Osteoblast (primary cell): ENCODE measurements at regions not wholly inside any gene's neighbourhood (a gene's known extent, or its start where the extent isn't known, plus 50 kb on each side); places are given as distances from the start of the nearest gene placed in this dataset.

Experiments
- DNase-seq: peaks from one replicate; pipeline ENCODE4 v3.0.0; 2011; ENCODE audit warnings: low spot score, mixed read lengths; ENCODE audit not compliant: insufficient read length; ENCODE audit errors: missing footprints
- H2AFZ ChIP-seq: 2 replicates; pipeline ENCODE4 v1.6.0; 2011; ENCODE audit warnings: mild to moderate bottlenecking, low read length
- H3K27ac ChIP-seq: 2 replicates; pipeline ENCODE4 v1.5.1; 2011; ENCODE audit warnings: mild to moderate bottlenecking, low read depth, low read length, moderate library complexity
- H3K27me3 ChIP-seq: 2 replicates; pipeline ENCODE4 v1.6.0; 2012; ENCODE audit warnings: mild to moderate bottlenecking, control low read depth, inconsistent platforms, low read length, moderate library complexity; ENCODE audit not compliant: insufficient read depth
- H3K36me3 ChIP-seq: 2 replicates; pipeline ENCODE4 v1.5.1; 2011; ENCODE audit warnings: mild to moderate bottlenecking, low read length, control low read depth, moderate library complexity; ENCODE audit not compliant: insufficient read depth
- H3K4me1 ChIP-seq: 2 replicates; pipeline ENCODE4 v1.5.1; 2011; ENCODE audit warnings: mild to moderate bottlenecking, low read length, control low read depth, moderate library complexity; ENCODE audit not compliant: insufficient read depth
- H3K4me2 ChIP-seq: 2 replicates; pipeline ENCODE4 v1.6.0; 2011; ENCODE audit warnings: mild to moderate bottlenecking, low read length; ENCODE audit not compliant: insufficient read depth
- H3K4me3 ChIP-seq: fragments of 200-600 bp; sonication (generic); 3 replicates; pipeline ENCODE4 v1.5.1; 2012; ENCODE audit warnings: mild to moderate bottlenecking, low read length, inconsistent platforms; ENCODE audit not compliant: insufficient read depth
- H3K79me2 ChIP-seq: 2 replicates; pipeline ENCODE4 v1.6.0; 2012; ENCODE audit warnings: mild to moderate bottlenecking, low read length, control low read depth, inconsistent platforms; ENCODE audit not compliant: insufficient read depth
- H3K9me3 ChIP-seq: 2 replicates; pipeline ENCODE4 v1.5.1; 2011; ENCODE audit warnings: low read depth, low read length, control low read depth
- H4K20me1 ChIP-seq: 2 replicates; pipeline ENCODE4 v1.6.0; 2012; ENCODE audit warnings: mild to moderate bottlenecking, low read length, control low read depth; ENCODE audit not compliant: insufficient read depth
- TF ChIP-seq, protein P1 (sequence below): IDR thresholded peaks from 2 replicates; pipeline ENCODE4 v1.5.1; 2011; ENCODE audit warnings: mild to moderate bottlenecking, low read depth, low read length, moderate library complexity; ENCODE audit errors: extremely low read depth

DNA sequence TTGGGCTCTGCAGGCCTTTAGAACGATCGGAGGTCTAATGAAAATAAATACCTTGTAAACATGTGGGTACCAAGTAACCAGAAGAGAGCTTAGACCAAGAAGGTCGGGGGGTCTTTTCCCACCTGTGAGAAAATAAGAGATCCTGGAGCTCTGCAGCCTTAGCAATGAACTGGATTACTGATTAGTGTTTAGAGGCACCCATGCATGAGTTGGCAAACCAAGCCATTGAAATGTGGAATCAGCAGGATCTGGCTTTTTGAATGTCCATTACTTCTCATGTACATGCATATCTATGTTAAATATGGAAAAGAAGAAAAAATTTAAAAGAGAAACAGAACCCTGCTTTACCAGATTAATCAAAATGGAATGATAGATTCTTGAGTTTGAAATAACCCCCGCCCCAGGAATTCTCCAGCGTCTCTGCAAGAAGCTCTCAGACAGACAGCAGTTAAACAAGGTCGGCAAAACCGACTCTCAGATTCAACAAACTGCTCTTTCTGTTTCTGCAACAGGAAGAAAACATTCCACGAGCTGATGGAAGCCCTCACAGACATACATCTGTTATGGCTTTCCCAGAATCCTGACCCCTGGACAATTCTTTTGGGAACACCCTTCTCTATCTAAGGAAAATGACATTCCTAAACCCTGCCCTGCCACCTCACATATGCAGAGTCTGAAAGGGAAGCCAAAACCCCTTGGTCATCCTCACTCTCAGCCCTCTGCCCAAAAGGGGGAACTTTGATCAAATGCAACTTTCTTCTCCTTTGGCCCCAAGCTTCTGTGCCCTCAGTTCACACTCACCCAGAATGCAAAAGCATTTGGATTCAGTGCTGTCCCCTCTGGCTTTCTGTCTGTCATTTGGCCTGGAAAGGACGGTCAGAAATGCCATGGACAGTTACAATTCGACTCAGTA lies 78.7 kb upstream of the EN2 start:
- H2AFZ ChIP-seq: no peak overlapping the region
- H4K20me1 ChIP-seq: peaks cover 2% of the 10 kb centered on the region

DNA sequence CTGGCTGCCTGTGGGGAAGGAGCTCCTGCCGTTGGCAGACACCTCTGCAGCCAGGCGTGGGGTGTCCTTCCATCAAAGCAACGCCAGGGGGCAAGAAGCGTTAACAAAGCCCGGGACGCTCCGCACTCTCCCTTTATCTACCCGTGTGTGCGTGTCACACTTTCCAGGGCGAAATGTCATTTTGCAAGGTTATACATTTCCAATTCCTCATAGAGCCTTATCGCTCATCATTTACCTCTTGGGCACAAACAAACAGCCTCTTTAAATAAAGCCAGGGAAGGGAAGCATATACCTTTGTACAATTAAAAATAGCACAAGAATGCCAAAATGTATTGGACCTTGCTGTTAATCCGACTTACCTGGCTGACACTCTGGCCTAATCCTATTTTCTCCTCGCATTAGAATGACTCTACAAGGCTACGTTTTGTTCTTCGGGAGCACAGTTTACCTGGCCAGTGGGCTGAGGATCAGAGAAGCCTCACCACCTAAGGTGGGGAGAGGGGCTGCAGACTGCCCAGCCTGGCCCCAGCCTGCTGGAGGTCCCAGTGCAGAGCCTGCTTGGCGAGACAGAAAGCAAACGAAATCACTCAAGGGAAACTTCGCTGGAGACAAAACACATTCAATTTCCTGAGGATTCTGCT lies 77.6 kb upstream of the EN2 start:
- Histone ChIP-seq H3K9me3 (no peaks in the 10 kb centered on the region), H3K27me3 (peaks cover 87% of the 10 kb centered on the region), H3K36me3 (no peaks in the 10 kb centered on the region), H3K27ac (no peak overlapping the region), H4K20me1 (peaks cover 2% of the 10 kb centered on the region), H2AFZ (no peak overlapping the region), H3K79me2 (no peaks in the 10 kb centered on the region), H3K4me2 (no peak overlapping the region), H3K4me1 (no peaks in the 10 kb centered on the region), H3K4me3 (no peak overlapping the region)
- peak; percentile 98 for DNase-seq
- TF ChIP-seq, protein P1, sequence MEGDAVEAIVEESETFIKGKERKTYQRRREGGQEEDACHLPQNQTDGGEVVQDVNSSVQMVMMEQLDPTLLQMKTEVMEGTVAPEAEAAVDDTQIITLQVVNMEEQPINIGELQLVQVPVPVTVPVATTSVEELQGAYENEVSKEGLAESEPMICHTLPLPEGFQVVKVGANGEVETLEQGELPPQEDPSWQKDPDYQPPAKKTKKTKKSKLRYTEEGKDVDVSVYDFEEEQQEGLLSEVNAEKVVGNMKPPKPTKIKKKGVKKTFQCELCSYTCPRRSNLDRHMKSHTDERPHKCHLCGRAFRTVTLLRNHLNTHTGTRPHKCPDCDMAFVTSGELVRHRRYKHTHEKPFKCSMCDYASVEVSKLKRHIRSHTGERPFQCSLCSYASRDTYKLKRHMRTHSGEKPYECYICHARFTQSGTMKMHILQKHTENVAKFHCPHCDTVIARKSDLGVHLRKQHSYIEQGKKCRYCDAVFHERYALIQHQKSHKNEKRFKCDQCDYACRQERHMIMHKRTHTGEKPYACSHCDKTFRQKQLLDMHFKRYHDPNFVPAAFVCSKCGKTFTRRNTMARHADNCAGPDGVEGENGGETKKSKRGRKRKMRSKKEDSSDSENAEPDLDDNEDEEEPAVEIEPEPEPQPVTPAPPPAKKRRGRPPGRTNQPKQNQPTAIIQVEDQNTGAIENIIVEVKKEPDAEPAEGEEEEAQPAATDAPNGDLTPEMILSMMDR: peak; percentile 76

More for the DNA sequence above, 78.7 kb upstream of the EN2 start:
- Histone ChIP-seq H3K79me2 (no peaks in the 10 kb centered on the region), H3K4me2 (no peak overlapping the region), H3K4me3 (no peak overlapping the region), H3K27me3 (peaks cover 98% of the 10 kb centered on the region), H3K9me3 (no peaks in the 10 kb centered on the region), H3K27ac (no peak overlapping the region), H3K36me3 (no peaks in the 10 kb centered on the region), H3K4me1 (no peaks in the 10 kb centered on the region)
- peak; percentile 77 for DNase-seq
- TF ChIP-seq, protein P1: no peak

DNA sequence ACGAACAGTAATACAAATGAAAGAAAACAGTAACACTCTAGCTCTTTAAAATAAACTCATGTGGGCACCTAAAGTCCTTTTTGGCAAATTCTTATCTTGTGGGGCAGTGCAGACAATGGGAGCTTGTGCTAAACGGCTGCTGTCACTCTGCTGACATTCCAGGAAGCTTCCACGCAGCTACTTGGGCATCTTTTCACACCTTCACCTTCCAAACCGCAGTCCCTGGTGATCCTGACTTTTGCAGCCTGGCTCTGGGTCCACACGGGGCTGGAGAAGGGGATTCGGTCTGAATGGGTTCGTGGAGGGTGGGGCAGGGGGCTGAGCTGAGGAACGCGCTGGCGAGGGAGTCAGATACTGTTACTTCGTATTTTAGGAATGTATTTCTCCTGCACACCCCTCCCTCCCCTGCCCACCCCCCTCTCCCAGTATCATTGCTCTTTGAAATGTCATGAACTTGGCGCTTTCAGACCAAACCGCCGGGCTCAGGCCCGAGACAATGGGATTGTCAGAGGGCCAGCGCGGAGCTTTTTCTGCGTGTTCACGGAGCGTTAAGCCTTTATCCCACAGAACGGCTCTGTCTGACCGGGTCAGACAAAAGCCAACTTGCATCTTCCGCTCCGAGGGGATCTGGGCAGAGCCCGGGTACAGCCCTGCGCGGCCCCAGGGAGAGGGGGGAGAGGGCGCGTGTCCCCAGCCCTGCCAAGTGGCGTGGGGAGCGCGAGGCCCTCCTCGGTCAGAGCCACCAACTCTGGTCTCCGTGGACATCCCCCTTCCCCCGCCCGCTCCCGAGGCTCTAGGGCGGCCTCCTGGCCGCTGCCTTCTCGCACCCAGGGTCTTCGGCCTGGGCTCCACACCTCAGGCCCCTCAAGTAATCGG lies 76.7 kb upstream of the EN2 start:
- TF ChIP-seq, protein P1: no peak
- peaks cover 78% of the 10 kb centered on the region for H3K27me3 ChIP-seq
- no peak overlapping the region for H2AFZ ChIP-seq
- H4K20me1 ChIP-seq: peaks cover 2% of the 10 kb centered on the region
- H3K27ac ChIP-seq: no peak overlapping the region
- no peak overlapping the region for H3K4me2 ChIP-seq
- no peaks in the 10 kb centered on the region for H3K36me3 ChIP-seq
- DNase-seq: peak; percentile 71
- H3K9me3 ChIP-seq: no peaks in the 10 kb centered on the region
- no peaks in the 10 kb centered on the region for H3K79me2 ChIP-seq
- H3K4me1 ChIP-seq: no peaks in the 10 kb centered on the region
- no peak overlapping the region for H3K4me3 ChIP-seq
